MM.1S (cell line): ENCODE measurements at regions not wholly inside any gene's neighbourhood (a gene's known extent, or its start where the extent isn't known, plus 50 kb on each side); places are given as distances from the start of the nearest gene placed in this dataset.

Source experiments
- DNase-seq: peaks from one replicate; pipeline ENCODE4 v3.0.0-alpha.2; 2015
- H2AFZ ChIP-seq: fragments of 300-600 bp; sonication (generic); 2 replicates; pipeline ENCODE4 v1.6.0; 2016; ENCODE audit warnings: antibody characterized with exemption, low read length
- H3F3A ChIP-seq: fragments of 300-600 bp; sonication (generic); 2 replicates; pipeline ENCODE4 v1.6.1; 2016; ENCODE audit warnings: mild to moderate bottlenecking, antibody characterized with exemption, low read length, moderate library complexity, mixed read lengths; ENCODE audit not compliant: insufficient read depth
- H3K27ac ChIP-seq: fragments of 300-600 bp; sonication (generic); 2 replicates; pipeline ENCODE4 v1.5.1; 2016; ENCODE audit warnings: mild to moderate bottlenecking, low read length
- H3K27me3 ChIP-seq: fragments of 300-600 bp; sonication (generic); replicated peaks from 2 replicates; pipeline ENCODE4 v1.6.0; 2016; ENCODE audit warnings: low read length; ENCODE audit not compliant: insufficient read depth
- H3K36me3 ChIP-seq: fragments of 300-600 bp; sonication (generic); replicated peaks from 2 replicates; pipeline ENCODE4 v1.6.1; 2016; ENCODE audit warnings: mild to moderate bottlenecking, low read length, mixed read lengths; ENCODE audit not compliant: insufficient read depth
- H3K4me1 ChIP-seq: fragments of 300-600 bp; sonication (generic); 2 replicates; pipeline ENCODE4 v1.6.1; 2016; ENCODE audit warnings: low read length, mixed read lengths
- H3K4me2 ChIP-seq: fragments of 300-600 bp; sonication (generic); 2 replicates; pipeline ENCODE4 v1.6.0; 2016; ENCODE audit warnings: low read depth, low read length
- H3K4me3 ChIP-seq: fragments of 300-600 bp; sonication (generic); 2 replicates; pipeline ENCODE4 v1.5.1; 2016; ENCODE audit warnings: low read length, mixed read lengths
- H3K79me2 ChIP-seq: fragments of 300-600 bp; sonication (generic); 2 replicates; pipeline ENCODE4 v1.6.1; 2016; ENCODE audit warnings: mixed run types, low read length, mixed read lengths
- H3K9ac ChIP-seq: fragments of 300-600 bp; sonication (generic); 2 replicates; pipeline ENCODE4 v1.6.1; 2016; ENCODE audit warnings: low read length, mixed read lengths
- H3K9me2 ChIP-seq: fragments of 300-600 bp; sonication (generic); replicated peaks from 2 replicates; pipeline ENCODE4 v1.6.1; 2016; ENCODE audit warnings: mild to moderate bottlenecking, low read length, mixed read lengths; ENCODE audit not compliant: insufficient read depth
- H3K9me3 ChIP-seq: fragments of 300-600 bp; sonication (generic); replicated peaks from 2 replicates; pipeline ENCODE4 v1.6.1; 2016; ENCODE audit warnings: mild to moderate bottlenecking, low read length, mixed read lengths; ENCODE audit not compliant: insufficient read depth
- H4K20me1 ChIP-seq: fragments of 300-600 bp; sonication (generic); 2 replicates; pipeline ENCODE4 v1.6.1; 2016; ENCODE audit warnings: mild to moderate bottlenecking, low read length, moderate library complexity, mixed read lengths; ENCODE audit not compliant: insufficient read depth
- CTCF ChIP-seq: fragments of 300-600 bp; sonication (generic); IDR thresholded peaks from 2 replicates; pipeline ENCODE4 v1.5.1; 2016; ENCODE audit warnings: antibody characterized with exemption, low read length, mixed read lengths
- EZH2 ChIP-seq: fragments of 300-600 bp; sonication (generic); optimal IDR thresholded peaks from 2 replicates; pipeline ENCODE3; 2017; ENCODE audit warnings: low read depth, mild to moderate bottlenecking, antibody characterized with exemption, low read length, mixed read lengths
- EZH2phosphoT487 ChIP-seq: fragments of 300-600 bp; sonication (generic); IDR thresholded peaks from 2 replicates; pipeline ENCODE4 v1.6.1; 2018; ENCODE audit warnings: antibody characterized with exemption, low read length

- Histone ChIP-seq H3K9me3 (no peaks in the 10 kb centered on the region), H3K4me1 (no peaks in the 10 kb centered on the region), H3K9me2 (no peaks in the 10 kb centered on the region), H3K27me3 (no peaks in the 10 kb centered on the region), H3K4me3 (no peak overlapping the region), H3K36me3 (no peaks in the 10 kb centered on the region), H3K9ac (no peak overlapping the region), H3K4me2 (no peak overlapping the region), H3F3A (no peaks in the 10 kb centered on the region), H4K20me1 (no peaks in the 10 kb centered on the region), H3K27ac (no peak overlapping the region), H3K79me2 (no peaks in the 10 kb centered on the region), H2AFZ (no peak overlapping the region)
- peak; percentile 57 for DNase-seq
- no peak for TF ChIP-seq EZH2
- TF ChIP-seq CTCF: no peak
- no peak for TF ChIP-seq EZH2phosphoT487
Observed at GRCh38 chr2:237199577-237199976, 113.9 kb downstream of the COPS8 start.

- Histone ChIP-seq H3K4me3 (no peak overlapping the region), H3K36me3 (no peaks in the 10 kb centered on the region), H2AFZ (no peak overlapping the region), H3K79me2 (no peaks in the 10 kb centered on the region), H3F3A (no peaks in the 10 kb centered on the region), H3K27me3 (no peaks in the 10 kb centered on the region), H3K9ac (no peak overlapping the region), H3K4me2 (no peak overlapping the region), H3K4me1 (no peaks in the 10 kb centered on the region), H3K9me3 (no peaks in the 10 kb centered on the region), H4K20me1 (no peaks in the 10 kb centered on the region), H3K27ac (no peak overlapping the region), H3K9me2 (no peaks in the 10 kb centered on the region)
- TF ChIP-seq EZH2 (no peak), CTCF (no peak), EZH2phosphoT487 (no peak)
- no peak for DNase-seq
Observed at GRCh38 chr2:237200462-237200861, 114.8 kb downstream of the COPS8 start.

GRCh38 chr2:237201461-237202287 lies 116.0 kb downstream of the COPS8 start:
- H3K9me3 ChIP-seq: no peaks in the 10 kb centered on the region

More at GRCh38 chr2:237201461-237202287, 116.0 kb downstream of the COPS8 start:
- DNase-seq: no peak
- Histone ChIP-seq H3K4me2 (no peak overlapping the region), H3K9ac (no peak overlapping the region), H3K4me1 (no peaks in the 10 kb centered on the region), H4K20me1 (no peaks in the 10 kb centered on the region), H3K9me2 (no peaks in the 10 kb centered on the region), H3K27ac (no peak overlapping the region), H3K36me3 (no peaks in the 10 kb centered on the region), H3F3A (no peaks in the 10 kb centered on the region), H3K27me3 (no peaks in the 10 kb centered on the region), H2AFZ (no peak overlapping the region), H3K4me3 (no peak overlapping the region), H3K79me2 (no peaks in the 10 kb centered on the region)
- TF ChIP-seq CTCF: no peak
